Spinal cord (tissue), 9 donors: ENCODE measurements at regions not wholly inside any gene's neighbourhood (a gene's known extent, or its start where the extent isn't known, plus 50 kb on each side); places are given as distances from the start of the nearest gene placed in this dataset.

Source experiments
- DNase-seq, 6 donors: peaks; one replicate each; pipeline versions ENCODE4 v3.0.0 to v3.0.0-alpha.2; 2013 to 2015; ENCODE audit warnings: low spot score in 6 of 6, low read depth in 4 of 6
- H3K27ac ChIP-seq: one replicate; pipeline ENCODE4 v1.5.1; 2013; ENCODE audit warnings: low read depth, low read length, control low read depth
- H3K27me3 ChIP-seq: one replicate; pipeline ENCODE4 v1.6.1; 2013; ENCODE audit warnings: low read length; ENCODE audit not compliant: control insufficient read depth, insufficient read depth
- H3K36me3 ChIP-seq: one replicate; pipeline ENCODE4 v1.6.1; 2013; ENCODE audit warnings: low read length; ENCODE audit not compliant: control insufficient read depth, insufficient read depth
- H3K4me1 ChIP-seq: one replicate; pipeline ENCODE4 v1.6.1; 2013; ENCODE audit warnings: low read length; ENCODE audit not compliant: control insufficient read depth, insufficient read depth
- H3K4me3 ChIP-seq: one replicate; pipeline ENCODE4 v1.5.1; 2013; ENCODE audit warnings: low read depth, low read length, control low read depth
- H3K9me3 ChIP-seq: one replicate; pipeline ENCODE4 v1.6.1; 2013; ENCODE audit warnings: low read length; ENCODE audit not compliant: control insufficient read depth, insufficient read depth
- WGBS: methylation state at CpG from one replicate; pipeline ENCODE4 v1.1.5; 2013; ENCODE audit warnings: missing lambda C conversion rate; ENCODE audit not compliant: insufficient coverage; 5-methylcytosine and 5-hydroxymethylcytosine counted together
- donor health status: healthy.

DNA sequence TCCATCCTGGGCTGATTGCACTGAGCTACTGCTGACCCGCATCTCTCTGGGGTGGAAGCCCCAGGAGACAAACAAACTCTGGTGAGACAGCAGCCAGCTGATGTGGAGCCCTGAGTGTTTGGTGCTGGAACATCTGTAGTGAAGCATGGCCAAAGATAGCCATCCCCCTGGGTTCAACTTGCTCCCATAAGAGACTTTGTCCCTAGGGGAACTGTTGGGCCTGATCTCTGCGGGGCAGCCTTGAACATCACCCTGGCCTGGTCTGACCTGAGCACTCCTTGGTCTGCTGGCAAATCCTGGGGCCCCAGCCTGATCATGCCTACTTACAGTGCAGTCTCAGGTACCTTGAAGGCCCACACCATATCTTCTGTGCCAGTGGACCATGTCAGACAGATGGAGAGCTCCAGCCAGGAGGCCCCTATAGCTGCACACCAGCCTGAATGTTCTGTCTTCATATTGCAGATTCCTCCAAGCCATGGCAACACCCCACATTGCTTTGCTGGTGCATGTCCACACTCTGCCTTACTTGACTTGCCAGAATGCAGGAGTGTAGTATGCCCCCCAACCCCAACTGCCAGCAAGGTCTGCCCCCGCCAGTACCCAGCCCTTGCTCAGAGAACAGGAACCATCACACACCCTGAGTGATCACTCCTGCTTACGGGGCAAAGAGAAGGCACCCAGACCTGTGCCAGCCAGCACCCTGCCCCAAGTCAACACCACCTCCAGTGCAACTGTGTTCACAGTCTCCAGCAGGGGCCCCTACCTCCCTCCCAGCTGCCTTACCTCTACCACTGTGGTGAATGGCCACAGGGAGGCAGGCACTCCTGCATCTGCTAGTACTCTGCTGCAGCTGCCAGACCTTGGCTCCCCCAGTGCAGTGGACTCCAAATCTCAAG is 690.5 kb upstream of the NR5A2 start:
- no peaks in the 10 kb centered on the region for H3K36me3 ChIP-seq
- WGBS: 96% methylated on average over 4 of the region's 4 CpGs
- no peak overlapping the region for H3K27ac ChIP-seq
- DNase-seq: no peak
- H3K4me1 ChIP-seq: no peaks in the 10 kb centered on the region
- no peak overlapping the region for H3K4me3 ChIP-seq
- H3K9me3 ChIP-seq: no peaks in the 10 kb centered on the region
- no peaks in the 10 kb centered on the region for H3K27me3 ChIP-seq

DNA sequence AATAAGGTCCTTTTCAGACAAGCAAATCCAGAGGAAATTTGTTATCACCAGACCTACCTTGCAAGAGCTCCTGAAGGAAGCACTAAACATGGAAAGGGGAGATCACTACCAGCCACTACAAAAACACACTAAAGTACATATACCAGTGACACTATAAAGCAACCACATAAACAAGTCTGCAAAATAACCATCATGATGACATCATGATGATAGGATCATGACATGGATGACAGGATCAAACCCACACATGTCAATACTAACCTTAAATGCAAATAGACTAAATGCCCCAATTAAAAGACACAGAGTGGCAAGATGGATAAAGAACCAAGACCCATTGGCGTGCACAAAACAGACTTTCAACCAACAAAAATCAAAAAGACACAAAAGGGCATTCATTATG is 688.8 kb upstream of the NR5A2 start:
- Histone ChIP-seq H3K27ac (no peak overlapping the region), H3K4me1 (no peaks in the 10 kb centered on the region), H3K4me3 (no peak overlapping the region), H3K27me3 (no peaks in the 10 kb centered on the region), H3K36me3 (no peaks in the 10 kb centered on the region), H3K9me3 (no peaks in the 10 kb centered on the region)
- WGBS: no CpG with 5 or more reads among the region's 1 CpG
- DNase-seq: no peak

DNA sequence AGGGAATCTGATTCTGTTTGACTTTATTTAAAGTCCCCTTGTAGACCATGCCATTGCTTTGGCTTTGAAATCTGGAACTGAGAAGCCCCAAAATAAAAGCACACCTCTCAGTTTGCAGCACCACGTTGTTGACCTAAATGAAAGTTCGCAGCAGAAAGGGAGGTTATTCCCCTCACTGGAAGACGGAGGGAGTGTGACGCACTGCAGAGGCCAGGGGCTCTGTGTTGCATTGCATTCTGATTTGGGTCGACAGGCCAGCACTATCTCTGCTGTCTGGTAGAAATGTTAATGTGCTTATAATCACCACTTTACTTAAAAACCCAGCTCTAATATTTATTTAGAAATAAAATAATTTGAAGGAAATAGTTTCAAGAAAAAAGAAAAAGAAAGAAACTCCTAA is 675.2 kb upstream of the NR5A2 start:
- Histone ChIP-seq H3K9me3 (no peaks in the 10 kb centered on the region), H3K4me3 (no peak overlapping the region), H3K27ac (no peak overlapping the region), H3K36me3 (no peaks in the 10 kb centered on the region), H3K4me1 (no peaks in the 10 kb centered on the region), H3K27me3 (no peaks in the 10 kb centered on the region)
- DNase-seq: no peak
- WGBS: no CpG with 5 or more reads among the region's 5 CpGs

DNA sequence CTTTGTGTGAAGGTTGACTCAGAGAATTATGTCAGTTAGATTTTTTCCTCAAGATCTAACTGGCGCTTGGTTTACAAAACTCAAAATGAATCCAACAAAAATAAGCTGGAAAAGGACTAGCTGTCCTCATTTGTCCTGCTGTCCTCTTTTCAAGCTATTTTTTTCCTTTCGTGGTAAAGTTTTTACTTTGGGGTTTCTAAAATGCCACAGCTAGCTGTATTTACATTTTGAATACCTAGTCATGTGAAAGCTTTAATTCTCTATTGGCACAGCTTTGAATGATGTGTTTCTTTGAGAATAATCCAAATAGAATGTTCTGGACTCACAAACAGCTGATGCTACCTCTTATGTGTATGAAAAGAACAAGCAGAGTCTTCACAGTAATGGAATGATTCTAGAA is 673.6 kb upstream of the NR5A2 start:
- Histone ChIP-seq H3K36me3 (no peaks in the 10 kb centered on the region), H3K27ac (no peak overlapping the region), H3K27me3 (no peaks in the 10 kb centered on the region), H3K4me1 (no peaks in the 10 kb centered on the region), H3K9me3 (no peaks in the 10 kb centered on the region), H3K4me3 (no peak overlapping the region)
- no CpG with 5 or more reads among the region's 2 CpGs for WGBS
- DNase-seq: peak in 1 of 6 donors; percentile 4

DNA sequence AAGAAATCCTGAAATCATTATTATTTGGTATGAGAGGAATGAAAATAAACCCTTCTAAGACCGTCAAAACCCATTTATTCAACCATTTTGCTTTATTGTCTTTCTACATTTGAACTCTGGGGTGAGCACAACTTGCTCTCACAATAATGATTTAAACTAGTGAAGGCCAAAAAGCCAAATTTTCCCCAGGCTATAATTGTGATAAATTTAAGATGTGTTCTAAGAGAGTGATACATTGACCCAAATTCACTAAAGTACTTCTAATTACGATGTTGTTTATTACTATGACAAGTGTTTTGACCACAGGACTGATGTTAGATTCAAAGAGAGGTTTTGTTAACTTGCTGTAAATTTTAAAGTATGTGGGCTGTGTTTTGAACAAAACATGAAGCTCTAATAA is 670.9 kb upstream of the NR5A2 start:
- no peaks in the 10 kb centered on the region for H3K36me3 ChIP-seq
- H3K9me3 ChIP-seq: no peaks in the 10 kb centered on the region
- DNase-seq: no peak

DNA sequence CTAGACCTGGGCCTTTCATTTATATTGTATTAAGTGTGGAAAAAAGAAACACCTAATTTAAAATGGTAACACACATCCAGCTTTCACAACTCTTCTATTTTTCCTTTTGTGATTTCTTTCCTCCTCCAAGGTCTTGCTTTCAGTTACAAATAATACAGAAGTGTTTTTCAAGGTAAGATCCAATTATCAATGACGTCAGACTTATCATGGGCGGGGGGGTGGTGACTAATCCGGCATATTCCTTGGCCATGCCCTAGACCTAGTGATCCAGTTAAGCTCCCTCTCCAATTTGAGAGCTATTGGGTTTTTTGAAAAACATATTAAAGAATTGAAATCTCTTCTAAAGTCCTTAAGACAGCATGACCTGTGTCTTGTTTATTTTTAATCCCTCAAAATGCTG is 669.9 kb upstream of the NR5A2 start:
- no peaks in the 10 kb centered on the region for H3K36me3 ChIP-seq
- H3K4me1 ChIP-seq: no peaks in the 10 kb centered on the region
- no peak overlapping the region for H3K27ac ChIP-seq
- no peaks in the 10 kb centered on the region for H3K27me3 ChIP-seq
- no peaks in the 10 kb centered on the region for H3K9me3 ChIP-seq
- no CpG with 5 or more reads among the region's 3 CpGs for WGBS
- DNase-seq: no peak
- H3K4me3 ChIP-seq: no peak overlapping the region

More for the DNA sequence above, 670.9 kb upstream of the NR5A2 start:
- Histone ChIP-seq H3K4me1 (no peaks in the 10 kb centered on the region), H3K4me3 (no peak overlapping the region), H3K27ac (no peak overlapping the region), H3K27me3 (no peaks in the 10 kb centered on the region)
- no CpG with 5 or more reads among the region's 2 CpGs for WGBS

DNA sequence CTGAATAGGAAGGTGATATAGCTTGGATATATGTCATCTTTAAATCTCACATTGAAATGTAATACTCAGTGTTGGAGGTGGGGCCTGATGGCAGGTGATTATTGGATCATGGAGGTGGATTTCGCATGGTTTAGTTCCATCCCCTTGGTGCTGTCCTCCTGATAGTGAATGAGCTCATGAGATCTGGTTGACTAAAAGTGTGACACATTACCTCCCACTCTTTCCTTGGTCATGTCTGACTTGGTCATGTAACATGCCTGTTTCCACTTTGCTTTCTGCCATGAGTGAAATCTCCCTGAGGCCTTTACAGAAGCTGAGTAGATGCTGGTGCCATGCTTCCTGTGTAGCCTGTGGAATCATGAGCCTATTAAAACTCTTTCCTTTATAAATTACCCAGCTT is 664.5 kb upstream of the NR5A2 start:
- no peaks in the 10 kb centered on the region for H3K4me1 ChIP-seq
- no peaks in the 10 kb centered on the region for H3K36me3 ChIP-seq
- no peaks in the 10 kb centered on the region for H3K27me3 ChIP-seq
- no peak overlapping the region for H3K4me3 ChIP-seq
- WGBS: no CpG with 5 or more reads among the region's 1 CpG
- H3K9me3 ChIP-seq: no peaks in the 10 kb centered on the region
- DNase-seq: no peak
- H3K27ac ChIP-seq: no peak overlapping the region

DNA sequence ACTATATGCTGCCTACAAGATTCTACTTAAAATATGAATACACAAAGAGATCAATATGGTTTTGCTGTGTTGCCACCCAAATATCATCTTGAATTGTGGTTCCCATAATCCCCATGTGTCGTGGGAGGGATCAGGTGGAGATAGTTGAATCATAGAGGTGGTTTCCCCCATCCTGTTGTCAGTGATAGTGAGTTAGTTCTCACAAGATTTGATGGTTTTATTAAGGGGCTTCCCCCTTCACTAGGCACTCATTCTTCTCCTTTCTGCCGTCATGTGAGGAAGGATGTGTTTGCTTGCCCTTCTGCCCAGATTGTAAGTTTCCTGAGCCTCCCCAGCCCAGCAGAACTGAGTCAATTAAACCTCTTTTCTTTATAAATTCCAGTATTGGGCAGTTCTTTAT is 654.4 kb upstream of the NR5A2 start:
- no peaks in the 10 kb centered on the region for H3K4me1 ChIP-seq
- no peak for DNase-seq
- no peaks in the 10 kb centered on the region for H3K27me3 ChIP-seq
- no peaks in the 10 kb centered on the region for H3K9me3 ChIP-seq
- H3K36me3 ChIP-seq: no peaks in the 10 kb centered on the region
- no CpG with 5 or more reads among the region's 2 CpGs for WGBS
- H3K4me3 ChIP-seq: no peak overlapping the region
- H3K27ac ChIP-seq: no peak overlapping the region

DNA sequence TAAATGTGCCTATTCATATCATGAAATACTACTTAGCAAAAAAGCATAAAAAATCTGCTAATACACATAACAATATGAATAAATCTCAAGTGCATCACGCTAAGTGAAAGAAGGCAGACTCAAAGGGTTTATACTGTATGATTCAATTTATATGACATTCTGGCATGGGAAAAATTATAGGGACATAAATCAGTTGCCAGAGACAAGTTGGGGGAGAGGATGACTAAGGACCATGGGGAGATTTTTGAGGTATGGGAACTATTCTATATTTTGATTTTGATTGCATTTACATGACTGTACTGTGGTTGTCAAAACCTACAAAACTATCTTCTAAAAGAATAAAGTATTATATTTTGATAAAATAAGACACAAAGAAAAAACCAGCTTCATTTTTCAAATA is 650.3 kb upstream of the NR5A2 start:
- WGBS: no CpG with 5 or more reads among the region's 1 CpG

DNA sequence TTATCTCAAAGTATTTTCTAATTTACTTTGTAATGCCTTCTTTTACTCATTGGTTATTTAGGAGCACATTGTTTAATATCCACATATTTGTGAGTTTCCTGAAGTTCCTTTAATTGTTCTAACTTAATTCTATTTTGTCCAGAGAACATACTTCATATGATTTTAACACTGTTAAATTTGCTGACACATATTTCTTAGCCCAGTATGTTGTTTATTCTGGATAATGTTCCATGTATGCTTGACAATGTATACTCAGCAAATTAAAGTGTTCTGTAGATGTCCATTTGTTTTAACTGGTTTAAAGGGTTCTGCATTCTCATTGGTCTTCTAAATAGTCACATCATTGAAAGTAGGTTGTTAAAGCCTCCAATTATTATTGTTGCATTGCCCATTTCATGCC is 643.7 kb upstream of the NR5A2 start:
- H3K27ac ChIP-seq: no peak overlapping the region
- DNase-seq: no peak
- H3K4me3 ChIP-seq: no peak overlapping the region
- no peaks in the 10 kb centered on the region for H3K4me1 ChIP-seq
- no peaks in the 10 kb centered on the region for H3K36me3 ChIP-seq
- no peaks in the 10 kb centered on the region for H3K27me3 ChIP-seq
- no peaks in the 10 kb centered on the region for H3K9me3 ChIP-seq

More for the DNA sequence above, 650.3 kb upstream of the NR5A2 start:
- H3K9me3 ChIP-seq: no peaks in the 10 kb centered on the region
- no peaks in the 10 kb centered on the region for H3K27me3 ChIP-seq
- H3K27ac ChIP-seq: no peak overlapping the region
- no peak for DNase-seq
- H3K4me1 ChIP-seq: no peaks in the 10 kb centered on the region
- H3K36me3 ChIP-seq: no peaks in the 10 kb centered on the region
- H3K4me3 ChIP-seq: no peak overlapping the region
